ENCODE measurements at regions not wholly inside any gene's neighbourhood (a gene's known extent, or its start where the extent isn't known, plus 50 kb on each side); places are given as distances from the start of the nearest gene placed in this dataset.
A peak's percentile ranks its signal among the peaks of the same experiment; 100 is the strongest.

- no peak for DNase-seq (ENCODE audit: low read depth)
Observed at GRCh38 chr4:137739391-137739790, 207.1 kb upstream of the PCDH18 start.

- DNase-seq (ENCODE audit: low read depth): no peak
Observed at GRCh38 chr4:137738375-137738990, 206.2 kb upstream of the PCDH18 start.

- DNase-seq (ENCODE audit: low read depth): no peak
Observed at GRCh38 chr4:137735561-137736104, 203.3 kb upstream of the PCDH18 start.

DNA sequence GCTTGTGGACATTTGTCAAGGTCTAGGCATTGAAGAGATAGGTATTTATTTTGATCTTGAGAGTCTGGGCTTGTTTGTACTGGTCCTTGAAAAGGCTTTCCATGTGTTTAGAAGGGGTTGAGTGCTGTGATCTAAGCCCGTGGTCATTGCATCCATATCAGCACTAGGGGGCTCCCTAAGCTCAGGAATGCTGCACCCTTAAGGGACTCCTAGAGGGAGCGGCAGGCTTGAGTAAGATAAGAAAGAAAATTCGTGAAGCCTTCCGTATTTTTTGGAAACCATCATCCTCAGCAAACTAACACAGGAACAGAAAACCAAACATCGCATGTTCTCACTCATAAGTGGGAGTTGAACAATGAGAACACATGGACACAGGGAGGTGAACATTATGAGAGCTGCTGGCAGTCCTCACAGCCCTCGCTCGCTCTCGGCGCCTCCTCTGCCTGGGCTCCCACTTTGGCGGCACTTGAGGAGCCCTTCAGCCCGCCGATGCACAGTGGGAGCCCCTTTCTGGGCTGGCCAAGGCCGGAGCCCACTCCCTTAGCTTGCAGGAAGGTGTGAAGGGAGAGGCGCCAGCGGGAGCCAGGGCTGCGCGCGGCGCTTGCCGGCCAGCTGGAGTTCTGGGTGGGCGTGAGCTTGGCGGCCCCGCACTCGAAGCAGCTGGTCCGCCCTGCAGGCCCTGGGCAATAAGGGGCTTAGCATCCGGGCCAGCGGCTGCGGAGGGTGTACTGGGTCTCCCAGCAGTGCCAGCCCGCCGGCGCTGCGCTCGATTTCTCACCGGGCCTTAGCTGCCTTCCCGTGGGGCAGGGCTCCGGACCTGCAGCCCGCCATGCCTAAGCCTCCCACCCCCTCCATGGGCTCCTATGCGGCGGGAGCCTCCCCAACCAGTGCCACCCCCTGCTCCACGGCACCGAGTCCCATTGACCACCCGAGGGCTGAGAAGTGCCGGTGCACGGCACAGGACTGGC, 201.2 kb upstream of the PCDH18 start:
- peak; percentile 58 for DNase-seq (ENCODE audit: low read depth)

DNA sequence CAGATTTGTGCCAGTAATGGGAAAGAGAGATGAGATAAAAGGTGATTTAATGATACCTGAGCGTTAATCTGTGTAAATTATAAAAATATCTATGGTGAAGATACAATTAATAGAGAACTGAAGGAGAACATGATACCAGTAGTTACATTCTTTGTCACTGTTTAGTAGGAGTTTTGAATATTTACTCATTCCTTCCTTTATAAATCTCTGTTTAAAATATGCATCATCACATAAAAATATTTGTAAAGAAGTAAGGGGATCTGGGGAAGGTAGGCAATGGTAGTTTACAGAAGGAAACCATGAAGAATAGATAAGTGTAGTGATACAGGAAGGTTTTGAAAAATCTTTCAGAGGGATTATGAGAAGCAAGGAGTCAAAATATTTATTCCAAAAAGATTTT, 190.6 kb upstream of the PCDH18 start:
- DNase-seq (ENCODE audit: low read depth): no peak

GRCh38 chr4:137711502-137711901, 179.2 kb upstream of the PCDH18 start:
- no peak for DNase-seq (ENCODE audit: low read depth)

- DNase-seq (ENCODE audit: low read depth): peak; percentile 39
Observed at GRCh38 chr4:137707626-137708025, 175.3 kb upstream of the PCDH18 start.

DNA sequence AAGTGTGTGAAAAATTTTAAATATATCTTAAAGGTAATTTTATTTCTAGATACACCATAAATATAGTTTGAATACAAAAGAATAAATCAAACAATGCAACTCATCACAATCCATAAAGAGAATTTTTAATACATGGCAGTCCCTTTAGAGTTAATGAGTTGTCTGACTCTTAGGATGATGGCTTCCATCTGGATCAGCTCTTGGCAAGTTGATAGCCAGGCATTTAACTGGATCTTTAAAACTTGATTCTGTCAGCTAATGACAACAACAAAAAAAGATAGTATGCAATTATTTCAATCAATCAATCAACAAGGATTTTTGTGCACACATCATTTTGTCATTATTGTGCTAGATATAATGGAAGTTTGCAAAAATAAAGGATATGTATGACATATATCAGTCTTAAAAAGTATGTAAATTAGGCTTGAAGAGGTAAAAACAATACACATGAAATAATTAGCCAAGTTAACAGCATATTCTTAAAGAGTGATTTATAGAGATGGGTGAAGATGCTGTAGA, 174.9 kb upstream of the PCDH18 start:
- no peak for DNase-seq (ENCODE audit: low read depth)

GRCh38 chr4:137705171-137705783, 173.0 kb upstream of the PCDH18 start:
- peak; percentile 26 for DNase-seq (ENCODE audit: low read depth)

- DNase-seq (ENCODE audit: low read depth): no peak
Observed at GRCh38 chr4:137703195-137703594, 170.9 kb upstream of the PCDH18 start.

- no peak for DNase-seq (ENCODE audit: low read depth)
Observed at GRCh38 chr4:137702512-137702911, 170.2 kb upstream of the PCDH18 start.

GRCh38 chr4:137701401-137701800, 169.1 kb upstream of the PCDH18 start:
- DNase-seq (ENCODE audit: low read depth): no peak

DNA sequence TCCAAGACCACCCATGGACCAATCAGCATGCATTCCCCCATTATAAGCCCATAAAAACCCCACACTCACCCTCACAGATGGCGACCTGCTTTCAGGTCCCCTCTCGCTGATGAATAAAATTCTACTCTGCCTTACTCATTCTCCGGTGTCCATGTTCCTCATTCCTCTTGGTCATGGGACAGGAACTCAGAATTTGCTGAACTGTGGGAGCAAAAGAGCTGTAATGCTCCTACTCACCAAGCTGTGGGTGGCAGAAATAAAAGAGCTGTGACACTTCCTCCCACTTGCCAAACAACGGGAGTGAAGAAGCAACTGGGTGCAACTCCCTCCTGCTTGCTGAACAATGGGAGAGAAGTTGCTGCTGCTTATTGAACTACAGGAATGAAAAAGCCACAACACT, 168.5 kb upstream of the PCDH18 start:
- no peak for DNase-seq (ENCODE audit: low read depth)

DNA sequence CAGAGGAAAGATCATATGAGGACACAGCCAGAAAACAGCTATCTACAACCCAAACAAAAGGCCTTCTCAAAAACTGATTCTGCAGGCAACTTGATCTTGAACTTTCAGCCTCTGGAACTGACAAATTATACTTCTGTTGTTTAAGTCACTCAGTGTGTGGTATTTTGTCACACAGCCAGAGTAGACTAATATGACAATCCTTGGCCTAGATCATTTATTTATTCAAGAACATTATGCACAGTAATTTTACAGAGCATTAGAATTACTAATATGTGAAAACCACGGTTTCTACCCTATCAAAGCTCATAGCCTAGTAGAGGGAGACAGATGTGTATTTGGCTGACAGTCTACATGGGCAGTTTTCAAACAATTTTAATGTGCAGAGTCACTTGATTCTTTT, 167.8 kb upstream of the PCDH18 start:
- no peak for DNase-seq (ENCODE audit: low read depth)

GRCh38 chr4:137694138-137694537, 161.8 kb upstream of the PCDH18 start:
- no peak for DNase-seq (ENCODE audit: low read depth)

DNA sequence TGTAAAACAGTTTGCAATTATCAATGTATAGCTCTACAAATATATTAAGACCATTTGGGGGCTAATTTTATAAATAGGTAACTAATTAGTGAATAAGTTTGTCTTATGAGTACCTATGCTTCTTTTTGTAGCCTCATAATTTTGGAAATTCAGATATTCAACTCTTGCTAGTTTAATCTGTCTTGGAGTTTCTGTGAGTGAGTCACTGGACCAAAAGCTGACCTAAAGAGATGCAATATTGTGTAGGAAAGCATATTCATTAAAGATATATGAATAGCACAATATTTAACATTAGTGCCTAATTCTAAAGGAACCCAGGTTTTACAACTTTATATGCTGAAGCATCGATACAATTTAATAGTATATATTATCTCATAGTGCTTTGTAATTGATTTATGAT, 161.3 kb upstream of the PCDH18 start:
- no peak for DNase-seq (ENCODE audit: low read depth)

GRCh38 chr4:137692205-137692604, 159.9 kb upstream of the PCDH18 start:
- no peak for DNase-seq (ENCODE audit: low read depth)

GRCh38 chr4:137688651-137689050, 156.4 kb upstream of the PCDH18 start:
- no peak for DNase-seq (ENCODE audit: low read depth)

- DNase-seq (ENCODE audit: low read depth): no peak
Observed at GRCh38 chr4:137685357-137685756, 153.1 kb upstream of the PCDH18 start.

DNA sequence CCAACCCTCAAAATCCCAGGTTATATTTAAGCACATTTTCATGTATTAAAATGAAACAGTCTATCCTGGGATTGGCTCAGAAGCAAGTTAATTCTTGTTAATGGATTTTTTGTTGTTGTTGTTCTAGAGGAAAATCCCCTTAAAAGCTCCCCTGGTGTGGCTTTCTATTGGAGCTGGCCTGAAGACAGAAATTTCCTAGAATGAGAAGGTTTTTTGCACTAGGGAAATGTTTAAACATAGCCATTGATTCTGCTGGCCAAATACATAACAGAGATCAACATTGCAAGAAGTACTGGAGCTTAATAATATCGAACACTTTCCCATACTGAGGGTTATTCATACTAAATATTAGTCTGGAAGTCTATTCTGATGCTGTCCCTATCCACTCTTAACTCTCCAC, 148.8 kb upstream of the PCDH18 start:
- no peak for DNase-seq (ENCODE audit: low read depth)

DNA sequence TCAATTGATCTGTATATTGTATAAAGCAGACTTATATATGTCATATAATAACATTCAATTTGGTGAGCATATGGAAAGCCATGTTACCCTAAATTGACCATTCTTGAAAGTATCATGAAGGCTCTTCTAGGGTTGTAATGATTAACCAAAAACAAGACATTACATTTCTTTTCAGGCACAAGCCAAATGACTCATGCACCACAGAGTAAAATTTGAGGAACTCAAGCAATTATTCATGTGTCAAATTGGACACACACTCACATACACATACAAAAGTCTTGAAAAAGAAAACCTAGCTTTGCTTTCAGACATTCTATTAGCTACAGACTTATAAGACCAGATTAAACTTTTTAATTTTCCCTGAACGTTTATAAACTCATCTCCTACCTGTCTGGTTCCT, 146.5 kb upstream of the PCDH18 start:
- DNase-seq (ENCODE audit: low read depth): peak; percentile 46

GRCh38 chr4:137677863-137678262, 145.6 kb upstream of the PCDH18 start:
- peak; percentile 79 for DNase-seq (ENCODE audit: low read depth)
